ENCODE measurements at regions not wholly inside any gene's neighbourhood (a gene's known extent, or its start where the extent isn't known, plus 50 kb on each side); places are given as distances from the start of the nearest gene placed in this dataset.
"Not testable (repeated sequence)": the region's sequence is repeated elsewhere in the genome, so short reads cannot be mapped to it uniquely, and the experiment has no call there.

- TF ChIP-seq EP300, POLR2AphosphoS5 (IDR thresholded peaks at IDR 0.05): not testable (repeated sequence)
- TF ChIP-seq, protein P1, sequence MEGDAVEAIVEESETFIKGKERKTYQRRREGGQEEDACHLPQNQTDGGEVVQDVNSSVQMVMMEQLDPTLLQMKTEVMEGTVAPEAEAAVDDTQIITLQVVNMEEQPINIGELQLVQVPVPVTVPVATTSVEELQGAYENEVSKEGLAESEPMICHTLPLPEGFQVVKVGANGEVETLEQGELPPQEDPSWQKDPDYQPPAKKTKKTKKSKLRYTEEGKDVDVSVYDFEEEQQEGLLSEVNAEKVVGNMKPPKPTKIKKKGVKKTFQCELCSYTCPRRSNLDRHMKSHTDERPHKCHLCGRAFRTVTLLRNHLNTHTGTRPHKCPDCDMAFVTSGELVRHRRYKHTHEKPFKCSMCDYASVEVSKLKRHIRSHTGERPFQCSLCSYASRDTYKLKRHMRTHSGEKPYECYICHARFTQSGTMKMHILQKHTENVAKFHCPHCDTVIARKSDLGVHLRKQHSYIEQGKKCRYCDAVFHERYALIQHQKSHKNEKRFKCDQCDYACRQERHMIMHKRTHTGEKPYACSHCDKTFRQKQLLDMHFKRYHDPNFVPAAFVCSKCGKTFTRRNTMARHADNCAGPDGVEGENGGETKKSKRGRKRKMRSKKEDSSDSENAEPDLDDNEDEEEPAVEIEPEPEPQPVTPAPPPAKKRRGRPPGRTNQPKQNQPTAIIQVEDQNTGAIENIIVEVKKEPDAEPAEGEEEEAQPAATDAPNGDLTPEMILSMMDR (IDR thresholded peaks at IDR 0.05), result not testable (repeated sequence)
Observed at GRCh38 chr4:54993473-54994026, 131.8 kb downstream of the KDR start.

Data from suprapubic skin (tissue), 4 donors.